HG02763 (cell line): ENCODE measurements at regions not wholly inside any gene's neighbourhood (a gene's known extent, or its start where the extent isn't known, plus 50 kb on each side); places are given as distances from the start of the nearest gene placed in this dataset.
A peak's percentile ranks its signal among the peaks of the same experiment; 100 is the strongest.

Experiments
- ATAC-seq: cut with Tn5 transposase; IDR thresholded peaks from one replicate; pipeline ENCODE4 v1.9.1; 2021; ENCODE audit warnings: mild to moderate bottlenecking, moderate library complexity; ENCODE audit not compliant: unreplicated experiment

DNA sequence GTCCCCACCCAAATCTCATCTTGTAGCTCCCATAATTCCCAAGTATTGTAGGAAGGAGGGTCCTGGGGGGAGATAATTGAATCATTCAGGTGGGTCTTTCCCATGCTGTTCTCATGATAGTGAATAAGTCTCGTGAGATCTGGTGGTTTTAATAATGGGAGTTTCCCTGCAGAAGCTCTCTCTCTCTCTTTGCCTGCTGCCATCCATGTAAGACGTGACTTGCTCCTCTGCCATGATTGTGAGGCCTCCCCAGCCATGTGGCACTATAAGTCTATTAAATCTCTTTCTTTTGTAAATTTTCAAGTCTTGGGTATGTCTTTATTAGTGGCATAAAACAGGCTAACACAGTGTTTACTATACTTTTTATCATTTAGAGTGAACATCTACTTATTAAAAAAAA, 338.8 kb downstream of the ANKRD7 start:
- ATAC-seq = no peak

DNA sequence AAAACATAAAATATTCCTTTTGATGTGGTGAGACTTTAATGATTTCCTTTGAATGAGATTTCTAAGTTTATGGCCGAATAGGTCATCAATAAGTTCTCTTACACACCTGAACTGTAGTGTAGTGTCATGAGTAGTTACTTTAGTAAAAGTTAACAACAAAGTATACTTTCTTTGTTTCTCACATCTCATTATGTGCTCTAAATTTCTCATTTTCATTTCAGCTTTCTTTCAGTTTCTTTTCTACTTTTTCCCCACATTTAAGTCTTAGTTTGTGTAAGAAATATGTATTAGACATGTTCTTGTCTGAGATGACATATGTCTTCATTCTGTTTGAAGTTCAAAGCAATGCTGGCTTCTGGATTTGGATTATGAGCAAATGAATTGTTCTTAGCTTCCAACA, 348.1 kb downstream of the ANKRD7 start:
- ATAC-seq = no peak

DNA sequence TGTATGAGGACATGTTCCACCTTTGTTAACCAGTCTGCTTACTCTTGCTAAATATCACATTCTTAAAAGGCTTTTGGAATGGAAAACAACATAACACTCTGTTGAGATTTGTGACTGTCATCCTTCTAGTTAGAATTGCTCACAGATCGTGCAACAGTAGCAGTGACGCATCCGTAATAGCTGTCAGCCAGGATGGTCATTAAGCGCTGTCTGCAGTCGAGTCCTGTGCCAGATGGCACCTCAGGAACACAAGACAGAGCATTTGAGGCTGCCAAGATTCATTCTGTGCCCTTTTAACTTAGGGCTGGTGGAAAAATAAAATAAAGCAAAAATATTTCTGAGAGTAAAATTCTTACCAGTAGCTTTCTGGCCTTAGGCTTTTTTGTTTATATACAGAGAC, 348.6 kb downstream of the ANKRD7 start:
- ATAC-seq = no peak

DNA sequence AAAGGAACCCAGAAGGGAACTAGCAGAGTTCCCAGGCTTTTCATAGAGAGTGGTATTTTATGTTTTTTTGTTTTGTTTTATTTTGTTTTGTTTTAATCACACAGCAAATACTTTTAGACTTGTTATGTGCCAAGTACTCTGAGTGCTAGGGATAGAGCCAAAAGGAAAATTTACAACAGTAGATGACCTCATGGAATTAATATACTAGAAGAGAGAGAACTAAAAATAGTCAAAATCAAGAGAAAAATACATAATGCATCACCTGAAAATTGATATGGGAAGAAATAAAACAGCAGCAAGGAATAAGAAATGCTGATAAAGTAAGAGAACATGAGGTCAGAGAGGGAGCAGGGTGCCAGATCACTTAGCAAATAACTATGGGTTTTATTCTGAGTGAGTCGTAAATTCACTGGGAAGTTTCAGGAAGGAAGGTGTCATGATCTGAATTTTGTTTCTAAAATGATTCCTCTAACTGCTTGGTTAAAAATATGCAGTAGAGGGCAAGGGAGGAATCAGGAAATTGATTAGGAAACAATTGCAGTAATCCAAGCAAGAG, 351.0 kb downstream of the ANKRD7 start:
- ATAC-seq = no peak

DNA sequence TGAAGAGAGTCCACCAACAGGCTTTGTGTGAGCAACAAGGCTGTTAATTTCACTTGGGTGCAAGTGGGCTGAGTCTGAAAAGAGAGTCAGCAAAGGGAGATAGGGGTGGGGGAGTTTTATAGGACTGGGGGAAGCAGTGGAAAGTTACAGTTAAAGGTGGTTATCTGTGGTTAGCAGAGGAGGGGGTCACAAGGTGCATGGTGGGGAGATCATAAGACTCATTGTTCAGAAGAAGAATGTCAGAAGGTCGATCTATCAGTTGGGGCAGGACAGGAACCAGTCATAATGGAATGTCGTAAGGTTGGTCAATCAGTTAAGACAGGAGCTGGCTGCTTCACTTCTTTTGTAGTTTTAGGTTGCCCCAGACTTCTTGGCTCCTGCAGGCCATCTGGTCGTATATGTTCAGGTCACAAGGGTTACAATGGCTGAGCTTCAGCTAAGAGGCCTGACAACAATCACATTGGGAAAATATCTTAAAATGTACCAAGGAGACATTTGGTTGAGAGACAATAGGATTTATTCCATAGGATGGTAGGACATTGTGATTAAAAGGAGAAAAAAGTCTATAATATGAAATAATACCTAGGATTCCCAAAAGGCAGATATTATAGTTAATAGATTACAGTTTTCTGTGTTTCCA, 356.4 kb downstream of the ANKRD7 start:
- no peak for ATAC-seq

DNA sequence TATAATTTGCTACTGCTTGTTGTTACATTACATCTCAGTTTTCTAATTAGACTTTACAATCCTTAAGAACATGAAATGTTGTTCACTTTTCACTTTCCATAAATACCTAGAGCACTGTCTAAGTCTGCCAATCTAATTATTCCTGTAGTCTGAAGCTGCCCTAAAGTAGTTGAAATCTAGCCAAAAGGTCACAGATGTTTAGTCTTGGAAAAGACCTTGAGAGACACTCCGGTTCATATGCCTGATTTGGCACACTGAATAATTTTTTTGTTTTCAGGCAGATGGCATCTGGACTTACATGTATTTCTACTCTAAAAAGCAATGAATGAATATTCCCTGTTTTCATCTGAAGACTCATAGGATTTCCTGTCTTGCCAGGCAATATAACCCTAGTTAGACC, 359.1 kb downstream of the ANKRD7 start:
- no peak for ATAC-seq

DNA sequence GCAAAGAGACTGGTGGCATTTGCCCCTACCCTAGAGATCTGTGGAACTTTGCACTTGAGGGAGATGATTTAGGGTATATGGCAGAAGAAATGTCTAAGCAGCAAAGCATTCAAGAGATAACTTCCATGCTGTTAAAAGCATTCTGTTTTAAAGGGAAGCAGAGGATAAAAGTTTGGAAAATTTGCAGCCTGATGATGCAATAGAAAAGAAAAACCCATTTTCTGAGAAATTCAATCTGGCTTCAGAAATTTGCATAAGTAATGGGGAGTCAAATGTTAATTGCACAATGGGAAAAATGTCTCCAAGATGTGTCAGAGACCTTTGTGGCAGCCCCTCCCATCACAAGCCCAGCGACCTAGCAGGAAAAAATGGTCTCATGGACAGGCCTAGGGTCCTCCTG, 361.7 kb downstream of the ANKRD7 start:
- ATAC-seq = no peak

DNA sequence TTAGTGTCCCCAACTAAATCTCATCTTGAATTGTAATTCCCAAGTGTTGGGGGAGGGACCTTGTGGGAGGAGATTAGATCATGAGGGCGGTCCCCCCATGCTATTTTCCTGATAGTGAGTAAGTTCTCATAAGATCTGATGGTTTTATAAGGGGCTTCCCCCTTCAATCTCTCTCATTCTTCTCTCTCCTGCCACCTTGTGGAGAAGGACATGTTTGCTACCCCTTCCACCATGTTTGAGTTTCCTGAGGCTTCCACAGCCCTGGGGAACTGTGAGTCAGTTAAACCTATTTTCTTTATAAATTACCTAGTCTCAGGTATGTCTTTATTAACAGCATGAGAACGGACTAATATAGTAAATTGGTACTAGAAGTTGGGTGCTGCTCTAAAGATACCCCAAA, 365.6 kb downstream of the ANKRD7 start:
- ATAC-seq = no peak

- no peak for ATAC-seq
Observed at GRCh38 chr7:118602090-118602489, 377.6 kb downstream of the ANKRD7 start.

GRCh38 chr7:118606602-118607001, 382.1 kb downstream of the ANKRD7 start:
- no peak for ATAC-seq

DNA sequence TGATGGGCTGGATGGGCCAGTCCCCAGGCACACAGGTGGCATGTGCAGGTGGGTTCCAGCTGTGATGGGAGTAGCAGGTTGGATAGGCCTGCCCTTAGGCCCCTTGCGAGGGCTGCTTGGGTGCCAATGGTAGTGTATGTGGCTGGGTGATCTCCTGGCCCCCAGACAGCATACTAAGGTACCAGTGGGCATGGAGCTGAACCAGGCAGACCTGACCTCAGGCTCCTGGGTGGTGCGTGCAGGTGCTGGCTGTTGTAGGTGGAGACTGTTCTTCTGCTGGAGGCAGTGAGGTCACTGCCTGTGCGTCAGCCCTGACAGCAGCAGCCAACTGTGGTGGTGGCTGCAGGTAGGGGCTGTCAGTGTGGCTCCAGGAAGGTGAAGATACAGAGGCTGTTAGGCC, 384.7 kb downstream of the ANKRD7 start:
- no peak for ATAC-seq

DNA sequence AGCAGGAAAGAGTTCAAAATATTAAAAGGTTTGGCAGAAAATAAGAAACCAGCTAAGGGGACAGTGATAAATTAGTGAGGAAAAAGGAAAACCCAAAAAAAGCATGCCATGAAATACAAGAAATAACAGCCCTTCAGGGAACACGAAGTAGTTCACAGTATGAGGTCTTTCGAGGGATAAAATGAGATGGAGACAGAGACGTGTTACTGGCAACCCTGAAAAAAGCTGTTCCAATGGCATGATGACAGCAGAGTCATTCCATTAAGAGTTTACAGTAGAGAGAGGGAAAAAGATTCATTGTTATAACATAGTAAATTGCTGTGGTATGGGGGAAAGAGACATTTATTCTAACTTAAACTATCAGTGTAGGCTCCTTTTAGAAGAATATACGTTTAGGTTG, 391.2 kb downstream of the ANKRD7 start:
- ATAC-seq = no peak

GRCh38 chr7:118621810-118622360, 397.4 kb downstream of the ANKRD7 start:
- ATAC-seq = no peak

DNA sequence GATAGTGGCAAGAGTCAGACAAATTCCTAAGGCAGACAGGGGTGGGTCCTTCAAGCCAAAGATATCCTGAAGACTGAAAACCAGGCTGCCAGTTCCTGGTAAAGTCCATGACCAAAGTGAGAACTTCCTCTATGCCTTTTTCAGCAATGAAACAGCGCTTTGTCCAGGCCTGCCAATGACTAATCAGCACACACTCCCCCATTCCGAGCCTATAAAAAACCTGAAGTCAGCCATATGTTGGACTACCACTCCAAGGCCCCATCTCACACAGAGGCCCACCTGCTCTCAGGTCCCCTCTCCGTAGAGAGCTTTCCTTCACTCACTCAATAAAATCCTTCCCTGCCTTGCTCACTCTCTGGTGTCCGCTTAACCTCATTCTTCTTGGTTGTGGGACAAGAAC, 402.2 kb downstream of the ANKRD7 start:
- no peak for ATAC-seq

GRCh38 chr7:118627467-118627866, 403.0 kb downstream of the ANKRD7 start:
- no peak for ATAC-seq

DNA sequence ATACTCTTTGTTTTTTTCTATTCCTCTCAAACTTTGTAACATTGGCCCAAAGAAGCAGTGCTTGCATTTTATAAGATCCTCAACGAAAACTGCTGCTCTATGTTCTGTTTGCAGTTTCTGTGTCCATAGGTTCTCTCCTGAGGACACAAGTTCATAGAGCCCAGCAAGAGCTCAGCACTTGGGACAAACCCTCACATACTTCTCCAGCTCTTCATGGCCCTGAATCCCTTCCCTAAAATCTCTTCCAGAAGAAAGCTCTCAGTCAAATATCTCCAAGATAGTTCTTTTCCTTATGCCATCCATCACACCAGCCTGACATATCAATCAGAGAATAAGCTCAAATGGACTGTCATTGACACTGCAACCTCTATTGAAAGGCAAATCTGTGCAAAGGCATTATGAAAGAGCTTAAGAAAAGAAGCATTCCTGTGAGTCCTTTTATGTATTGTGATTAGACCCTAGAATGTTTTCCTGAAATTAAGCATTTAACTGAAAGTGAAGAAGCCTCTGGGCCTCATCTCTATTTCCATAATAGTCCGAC, 405.5 kb downstream of the ANKRD7 start:
- no peak for ATAC-seq

- ATAC-seq = no peak
Observed at GRCh38 chr7:118642396-118642795, 417.9 kb downstream of the ANKRD7 start.

- no peak for ATAC-seq
Observed at GRCh38 chr7:118644346-118644745, 419.8 kb downstream of the ANKRD7 start.

GRCh38 chr7:118648002-118648401, 423.5 kb downstream of the ANKRD7 start:
- ATAC-seq = no peak

DNA sequence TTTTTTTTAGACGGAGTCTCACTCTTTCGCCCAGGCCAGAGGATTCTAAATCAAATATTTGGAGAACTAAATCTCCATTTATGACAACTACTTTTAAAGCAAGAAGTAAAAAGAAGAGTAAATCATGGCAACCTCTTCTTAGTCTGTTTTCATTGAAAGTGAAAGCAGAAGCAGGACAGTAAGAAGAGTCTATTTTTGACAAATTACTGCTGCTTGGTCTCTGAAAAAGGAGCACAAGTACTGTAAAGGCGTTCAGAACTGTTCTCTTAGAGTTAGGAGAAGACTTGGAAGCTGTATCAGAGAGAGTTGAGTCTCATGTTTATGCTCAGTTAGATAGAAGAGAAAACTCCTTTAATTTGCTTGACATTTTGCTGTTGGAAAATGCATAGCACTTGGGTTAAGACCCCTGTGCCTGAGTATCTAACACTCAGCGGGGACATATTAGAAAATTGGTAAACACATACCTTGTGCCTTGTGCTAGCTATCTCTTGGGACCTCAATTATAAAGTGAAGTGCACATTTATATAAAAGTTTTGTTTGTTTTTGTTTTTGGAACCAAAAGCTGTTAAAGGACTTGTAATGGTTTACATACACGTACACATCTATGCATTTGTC, 433.0 kb downstream of the ANKRD7 start:
- ATAC-seq = peak; percentile 65

- ATAC-seq = no peak
Observed at GRCh38 chr7:118662266-118662665, 437.8 kb downstream of the ANKRD7 start.

GRCh38 chr7:118664498-118664897, 440.0 kb downstream of the ANKRD7 start:
- no peak for ATAC-seq
